Activated CD8-positive, alpha-beta T cell treated with anti-CD3 and anti-CD28 coated beads for 36 hours (primary cell): ENCODE measurements at regions not wholly inside any gene's neighbourhood (a gene's known extent, or its start where the extent isn't known, plus 50 kb on each side); places are given as distances from the start of the nearest gene placed in this dataset.
"Not testable (repeated sequence)": the region's sequence is repeated elsewhere in the genome, so short reads cannot be mapped to it uniquely, and the experiment has no call there.

Experiments
- ATAC-seq: fragments of 200-7000 bp; cut with Tn5 transposase; one replicate; pipeline ENCODE4 v1.10.0; 2021; ENCODE audit warnings: mild to moderate bottlenecking, moderate library complexity
- CTCF ChIA-PET: fragments of 350-600 bp; sonication (Branson Sonifier 250); formaldehyde crosslinking; loops from one replicate; lab custom pipeline; 2021; ENCODE audit warnings: antibody characterized with exemption; lab: Charles Lee
- POLR2A ChIA-PET: fragments of 350-600 bp; sonication (Branson Sonifier 250); formaldehyde crosslinking; loops from one replicate; lab custom pipeline; 2021; ENCODE audit warnings: antibody characterized with exemption; lab: Charles Lee
- DNase-seq: peaks from one replicate; pipeline ENCODE4 v3.0.0-alpha.2; 2020
- H3K27ac Mint-ChIP-seq: one replicate; pipeline ENCODE4 v1.8.0; 2021; ENCODE audit warnings: mild to moderate bottlenecking, mixed read lengths
- H3K27me3 Mint-ChIP-seq: one replicate; pipeline ENCODE4 v1.8.0; 2021; ENCODE audit warnings: mixed read lengths
- H3K36me3 Mint-ChIP-seq: one replicate; pipeline ENCODE4 v1.8.0; 2021; ENCODE audit warnings: low read depth, mixed read lengths
- H3K4me1 Mint-ChIP-seq: one replicate; pipeline ENCODE4 v1.8.0; 2021; ENCODE audit warnings: low read depth, mixed read lengths
- H3K4me3 Mint-ChIP-seq: one replicate; pipeline ENCODE4 v1.8.0; 2021; ENCODE audit warnings: mild to moderate bottlenecking, moderate library complexity, mixed read lengths
- H3K9me3 Mint-ChIP-seq: one replicate; pipeline ENCODE4 v1.8.0; 2021; ENCODE audit warnings: mixed read lengths
- intact Hi-C: fragments of 100-400 bp; cut with micrococcal nuclease; formaldehyde crosslinking; loops from one replicate; pipeline ENCODE4 v1.10.0; 2022

DNA sequence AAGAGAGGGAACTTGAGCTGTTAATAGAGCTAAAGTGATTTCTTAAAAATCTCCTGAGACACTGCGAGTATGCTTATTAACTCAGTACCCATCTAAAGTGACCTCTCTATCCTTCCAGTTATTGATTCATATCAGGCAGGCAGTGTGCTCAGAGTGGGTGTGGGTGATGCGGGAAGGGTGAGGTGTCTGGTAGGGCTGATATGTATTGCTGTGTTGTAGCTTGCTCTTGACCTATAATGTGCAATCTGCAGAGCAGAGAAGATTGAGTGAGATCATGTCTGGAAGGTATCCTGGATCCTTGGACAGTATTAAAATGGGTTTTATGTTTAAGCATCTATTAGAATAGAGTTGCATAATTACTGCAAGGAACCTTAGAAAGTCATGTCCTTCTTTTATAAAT is 71.9 kb upstream of the SEC22B start:
- POLR2A ChIA-PET, intact Hi-C loops, H3K27ac Mint-ChIP-seq, H3K9me3 Mint-ChIP-seq, H3K4me3 Mint-ChIP-seq, H3K36me3 Mint-ChIP-seq, DNase-seq, CTCF ChIA-PET, H3K4me1 Mint-ChIP-seq, ATAC-seq, H3K27me3 Mint-ChIP-seq: not testable (repeated sequence)

DNA sequence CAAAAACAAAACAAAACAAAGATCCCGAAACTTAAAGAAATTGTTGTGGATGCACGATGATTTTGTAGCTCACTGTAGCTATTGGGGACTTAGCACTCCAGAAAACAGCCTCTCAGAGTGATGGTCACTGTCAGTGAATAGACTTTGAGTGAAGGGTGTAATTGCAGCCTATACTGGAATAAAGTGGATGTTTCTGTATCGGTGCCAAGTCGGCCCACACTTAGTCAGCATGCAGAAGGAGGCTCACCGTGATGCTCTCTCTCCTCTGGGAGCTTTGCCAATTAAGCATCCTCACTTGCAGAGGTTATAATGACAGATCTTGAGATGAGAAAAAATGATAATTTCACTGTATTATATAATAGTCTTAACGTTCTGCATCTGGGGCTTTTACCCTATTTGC is 67.5 kb upstream of the SEC22B start:
- CTCF ChIA-PET, H3K4me3 Mint-ChIP-seq, H3K4me1 Mint-ChIP-seq, H3K27me3 Mint-ChIP-seq, ATAC-seq, POLR2A ChIA-PET, intact Hi-C loops, H3K9me3 Mint-ChIP-seq, DNase-seq, H3K27ac Mint-ChIP-seq, H3K36me3 Mint-ChIP-seq: not testable (repeated sequence)

DNA sequence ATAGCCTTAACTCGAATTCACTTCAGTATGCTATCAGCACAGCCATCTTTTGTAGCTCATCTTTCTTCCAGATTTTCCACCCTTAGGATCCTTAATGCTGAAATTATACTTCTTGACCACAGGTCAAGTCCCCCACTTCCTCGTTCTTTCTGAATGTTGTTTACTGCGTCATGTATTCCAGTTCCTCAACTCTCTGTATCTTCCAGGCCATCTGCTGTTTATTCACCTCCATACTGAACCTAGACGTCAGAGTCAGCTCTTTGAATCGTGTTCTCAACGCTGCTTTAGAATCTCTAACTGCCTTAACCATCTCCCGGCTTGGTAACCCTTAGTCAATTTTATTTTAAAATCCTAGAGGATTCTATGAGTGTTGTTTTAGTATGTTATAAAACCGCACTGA is 66.3 kb upstream of the SEC22B start:
- DNase-seq, H3K27me3 Mint-ChIP-seq, H3K27ac Mint-ChIP-seq, H3K9me3 Mint-ChIP-seq, POLR2A ChIA-PET, CTCF ChIA-PET, H3K4me3 Mint-ChIP-seq, intact Hi-C loops, H3K36me3 Mint-ChIP-seq, ATAC-seq, H3K4me1 Mint-ChIP-seq: not testable (repeated sequence)

DNA sequence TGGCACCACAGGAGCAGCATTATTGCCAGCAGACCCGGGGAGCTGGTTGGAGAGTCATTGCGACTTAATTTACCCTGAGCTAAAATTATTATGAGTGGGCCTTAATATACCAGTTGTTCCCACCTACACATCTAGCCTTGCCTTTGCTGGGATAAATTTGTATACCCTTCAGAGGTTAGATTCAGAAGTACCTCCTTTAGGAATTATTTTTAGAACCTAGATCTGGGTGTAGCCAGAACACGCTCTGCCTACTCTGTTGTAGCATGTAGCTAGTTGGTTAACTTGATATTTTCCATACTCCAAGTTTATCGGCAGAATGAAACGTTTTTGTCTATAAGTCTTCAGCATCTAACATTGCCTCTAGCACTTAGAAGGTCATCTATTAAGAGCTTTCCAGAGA is 65.5 kb upstream of the SEC22B start:
- H3K36me3 Mint-ChIP-seq, POLR2A ChIA-PET, ATAC-seq, H3K27ac Mint-ChIP-seq, H3K27me3 Mint-ChIP-seq, H3K4me3 Mint-ChIP-seq, intact Hi-C loops, H3K4me1 Mint-ChIP-seq, DNase-seq, H3K9me3 Mint-ChIP-seq, CTCF ChIA-PET: not testable (repeated sequence)

DNA sequence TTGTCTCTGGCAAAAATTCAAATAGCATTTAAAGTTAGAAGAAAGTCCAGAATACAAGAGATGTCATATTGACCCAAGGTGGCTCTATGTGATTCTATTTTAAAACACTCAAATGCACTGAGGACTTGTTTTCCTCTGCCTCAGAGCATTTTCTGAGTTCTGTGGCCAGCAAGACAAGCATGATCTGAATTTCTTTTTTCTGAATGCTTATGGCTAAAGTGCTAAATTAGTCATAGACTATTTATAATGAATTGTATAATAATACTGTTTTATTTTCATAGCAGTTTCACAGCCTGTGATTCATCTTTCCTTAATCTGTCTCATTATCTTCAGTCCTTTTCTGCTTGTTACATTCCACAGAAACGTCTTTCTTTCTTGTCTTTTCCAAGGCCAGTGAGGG is 63.9 kb upstream of the SEC22B start:
- not testable (repeated sequence) for ATAC-seq, H3K36me3 Mint-ChIP-seq

DNA sequence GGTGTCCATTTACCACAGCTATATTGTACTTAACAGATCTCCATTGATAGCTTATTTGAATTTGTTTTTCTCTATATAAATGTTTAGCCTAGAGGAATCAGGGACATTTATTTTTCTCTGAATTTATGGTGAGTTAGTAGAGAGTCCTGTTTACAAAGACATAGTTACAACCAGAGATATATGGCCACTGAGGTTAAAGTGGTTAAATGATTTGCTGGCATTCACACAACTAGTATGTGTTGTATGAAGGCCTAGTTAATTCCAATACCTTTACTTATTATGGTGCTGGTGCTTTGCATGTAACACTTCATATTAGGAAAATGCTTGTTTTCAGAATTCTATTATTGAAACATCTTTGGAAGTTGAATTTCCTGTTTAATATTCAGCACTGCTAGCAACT is 63.0 kb upstream of the SEC22B start:
- H3K36me3 Mint-ChIP-seq, ATAC-seq, intact Hi-C loops, DNase-seq, H3K4me1 Mint-ChIP-seq, H3K27ac Mint-ChIP-seq, H3K9me3 Mint-ChIP-seq, H3K4me3 Mint-ChIP-seq, POLR2A ChIA-PET, H3K27me3 Mint-ChIP-seq, CTCF ChIA-PET: not testable (repeated sequence)

More for the DNA sequence above, 63.9 kb upstream of the SEC22B start:
- H3K27me3 Mint-ChIP-seq, H3K27ac Mint-ChIP-seq, CTCF ChIA-PET, H3K9me3 Mint-ChIP-seq, POLR2A ChIA-PET, H3K4me3 Mint-ChIP-seq, H3K4me1 Mint-ChIP-seq, intact Hi-C loops, DNase-seq: not testable (repeated sequence)

DNA sequence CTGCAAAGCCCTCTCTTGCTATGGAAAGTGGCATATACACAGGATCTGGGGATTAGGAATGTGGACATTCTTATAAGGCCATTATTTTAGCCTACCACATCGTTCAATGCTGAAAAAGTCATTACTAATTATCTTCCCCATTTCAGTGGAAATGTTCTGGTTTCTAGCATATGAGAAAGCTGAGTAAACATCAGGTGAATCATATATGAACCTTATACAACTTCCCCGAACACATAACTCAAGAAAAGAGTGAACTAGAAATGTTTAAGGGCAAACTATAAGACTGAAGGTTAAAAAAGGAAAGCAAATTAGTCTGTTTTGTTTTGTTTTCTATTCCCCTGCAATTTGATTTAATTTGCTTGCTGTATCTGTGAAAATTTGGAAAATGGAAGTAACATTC is 62.5 kb upstream of the SEC22B start:
- H3K27ac Mint-ChIP-seq, H3K4me3 Mint-ChIP-seq, H3K36me3 Mint-ChIP-seq: not testable (repeated sequence)

DNA sequence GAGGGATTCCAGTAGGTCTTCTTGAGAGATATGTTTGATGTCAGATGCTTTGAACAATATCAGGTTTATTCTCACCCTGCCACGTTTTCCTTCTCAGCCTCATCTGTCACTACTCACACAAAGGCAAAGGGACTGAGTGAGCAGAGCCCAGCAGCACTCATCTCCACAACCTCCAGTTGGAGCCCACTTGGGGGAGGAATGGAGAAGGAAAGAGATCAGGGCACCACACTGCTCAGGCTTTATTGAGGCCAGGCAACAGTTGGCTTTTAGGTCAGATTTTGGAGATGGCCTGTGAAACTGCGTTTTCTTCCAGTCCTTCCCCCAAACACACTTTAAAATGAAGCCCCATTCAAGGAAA is 57.3 kb upstream of the SEC22B start:
- CTCF ChIA-PET, H3K4me1 Mint-ChIP-seq, intact Hi-C loops, H3K27me3 Mint-ChIP-seq, H3K36me3 Mint-ChIP-seq, DNase-seq, H3K4me3 Mint-ChIP-seq, H3K27ac Mint-ChIP-seq, ATAC-seq, POLR2A ChIA-PET, H3K9me3 Mint-ChIP-seq: not testable (repeated sequence)

More for the DNA sequence above, 62.5 kb upstream of the SEC22B start:
- POLR2A ChIA-PET, H3K4me1 Mint-ChIP-seq, H3K27me3 Mint-ChIP-seq, DNase-seq, H3K9me3 Mint-ChIP-seq, intact Hi-C loops, ATAC-seq, CTCF ChIA-PET: not testable (repeated sequence)

DNA sequence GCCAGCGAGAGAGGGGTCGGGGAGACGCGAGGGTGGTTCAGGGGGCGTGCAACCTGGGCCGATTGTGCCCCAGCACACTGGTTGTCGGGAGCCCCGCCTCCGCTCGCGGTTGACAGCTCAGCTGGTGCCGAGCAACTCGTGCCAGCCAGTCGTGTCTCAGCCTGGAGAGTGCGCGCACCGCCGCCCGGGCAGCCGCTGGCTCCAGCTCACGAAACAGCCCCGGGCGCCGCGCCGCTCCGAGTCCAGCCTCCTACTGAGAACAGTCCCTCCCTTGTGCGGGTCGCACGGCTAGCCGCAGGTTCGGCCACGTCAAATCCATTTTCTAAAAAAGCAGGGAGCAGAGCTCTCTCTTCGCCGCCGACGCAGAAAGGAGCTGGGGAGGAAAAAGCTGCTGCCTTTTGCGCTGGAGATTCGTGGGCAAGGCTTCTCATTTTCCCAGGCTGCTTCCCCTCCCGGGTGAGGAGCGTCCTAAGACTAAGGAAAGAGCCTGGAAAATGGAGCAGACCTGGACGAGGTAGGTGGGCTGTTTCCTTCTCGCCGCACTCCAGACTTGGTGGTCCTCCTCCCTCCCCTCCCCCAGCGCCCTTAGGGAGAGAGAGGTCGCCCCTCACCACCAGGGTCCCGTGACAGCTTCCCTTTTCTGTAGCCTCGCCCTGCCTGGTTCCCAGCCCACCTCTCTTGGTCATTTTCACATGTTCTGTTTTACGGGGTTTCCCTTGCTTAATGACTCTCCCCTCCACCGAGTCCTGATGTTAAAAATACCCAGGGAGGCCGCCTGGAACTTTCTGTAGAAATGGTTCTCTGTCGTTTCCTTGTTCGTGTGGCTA is 56.7 kb upstream of the SEC22B start:
- H3K27ac Mint-ChIP-seq, intact Hi-C loops, DNase-seq, H3K9me3 Mint-ChIP-seq, CTCF ChIA-PET, POLR2A ChIA-PET, H3K4me1 Mint-ChIP-seq, H3K27me3 Mint-ChIP-seq, H3K4me3 Mint-ChIP-seq, H3K36me3 Mint-ChIP-seq: not testable (repeated sequence)
- peak; percentile 94 for ATAC-seq

DNA sequence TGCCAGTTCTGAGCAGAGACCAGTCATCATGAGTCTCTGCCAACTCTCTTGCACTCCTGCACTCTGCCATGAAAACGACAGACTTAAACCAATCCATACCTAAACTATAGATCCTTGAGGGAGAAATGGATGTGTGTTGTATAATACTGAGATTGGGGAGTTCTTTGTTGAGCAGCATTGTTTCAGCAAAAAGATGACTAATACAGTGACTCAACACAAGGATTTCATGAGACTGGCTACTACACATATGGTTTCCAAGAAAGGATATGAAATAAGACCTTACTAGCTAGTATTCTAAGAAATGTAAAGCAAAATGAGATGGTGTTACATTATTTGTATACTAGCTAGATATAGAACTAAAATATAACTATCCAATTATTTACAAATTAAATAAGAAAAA is 53.5 kb upstream of the SEC22B start:
- H3K27ac Mint-ChIP-seq, H3K36me3 Mint-ChIP-seq, POLR2A ChIA-PET, H3K27me3 Mint-ChIP-seq, DNase-seq, H3K4me3 Mint-ChIP-seq, intact Hi-C loops, H3K9me3 Mint-ChIP-seq, CTCF ChIA-PET, H3K4me1 Mint-ChIP-seq: not testable (repeated sequence)
- ATAC-seq: peak; percentile 60
